Anterior cingulate cortex (tissue), 58 donors: ENCODE measurements at regions not wholly inside any gene's neighbourhood (a gene's known extent, or its start where the extent isn't known, plus 50 kb on each side); places are given as distances from the start of the nearest gene placed in this dataset.

Experiments used
- DNase-seq, 58 donors: peaks; one replicate each; lab custom pipeline; 2025; lab: John Stamatoyannopoulos, UW

DNA sequence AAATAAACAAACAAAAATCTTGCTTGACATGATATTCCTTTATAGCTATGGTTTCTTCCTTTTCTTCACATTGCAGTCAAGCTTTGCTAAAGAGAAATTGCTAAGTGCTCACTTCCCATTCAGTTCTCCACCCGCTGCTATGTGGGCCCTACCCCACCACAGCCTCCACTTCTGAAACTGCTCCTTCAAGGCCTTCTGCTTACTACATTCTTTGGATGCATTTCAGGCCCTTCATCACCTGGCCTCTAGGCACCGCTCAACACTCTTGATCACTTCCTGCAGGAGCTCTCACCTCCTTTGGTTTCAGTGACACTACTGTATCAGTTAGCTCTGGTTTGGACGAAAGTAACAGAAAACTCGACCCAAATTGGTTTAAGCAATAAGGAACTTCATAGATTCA, 72.4 kb downstream of the KLF5 start:
- no peak for DNase-seq

- DNase-seq, result no peak
Measured at GRCh38 chr13:73129023-73129422, 70.2 kb downstream of the KLF5 start.
